Adrenal gland (tissue), 9 donors: ENCODE measurements at regions not wholly inside any gene's neighbourhood (a gene's known extent, or its start where the extent isn't known, plus 50 kb on each side); places are given as distances from the start of the nearest gene placed in this dataset.

ENCODE experiments used
- DNase-seq, 7 donors: peaks; one replicate each; pipeline ENCODE4 v3.0.0-alpha.2; 2019 to 2020
- H3K27ac ChIP-seq, 5 donors: fragments of 200-600 bp; sonication (generic) in 4 of 5; 1 replicate in 3 of 5; 2 replicates in 2 of 5; pipeline versions ENCODE4 v1.5.1 to v1.8.0; 2016 to 2020; ENCODE audit warnings: mild to moderate bottlenecking in 1 of 5
- H3K27me3 ChIP-seq: fragments of 200-600 bp; 2 replicates; pipeline ENCODE4 v1.8.0; 2021
- H3K36me3 ChIP-seq, 2 donors: fragments of 200-600 bp; replicated peaks in 1 of 2; 1 replicate in 1 of 2; 2 replicates in 1 of 2; pipeline versions ENCODE4 v1.5.1 to v1.8.0; 2018 to 2022
- H3K4me1 ChIP-seq, 2 donors: fragments of 200-600 bp; replicated peaks in 1 of 2; 1 replicate in 1 of 2; 2 replicates in 1 of 2; pipeline versions ENCODE4 v1.5.1 to v1.8.0; 2018 to 2021
- H3K4me3 ChIP-seq, 4 donors: fragments of 200-600 bp; sonication (generic) in 3 of 4; one replicate each; pipeline ENCODE4 v1.5.1; 2016 to 2018
- H3K9me3 ChIP-seq, 3 donors: fragments of 200-600 bp; sonication (generic) in 1 of 3; replicated peaks in 1 of 3; 1 replicate in 2 of 3; 2 replicates in 1 of 3; pipeline versions ENCODE4 v1.5.1 to v1.8.0; 2016 to 2021
- CTCF ChIP-seq, 6 experiments: fragments of 450-650 bp in 4 of 6; fragments of 200-600 bp in 2 of 6; sonication (generic) in 1 of 6; IDR thresholded peaks; 1 replicate in 5 of 6; 2 replicates in 1 of 6; pipeline versions ENCODE4 v1.5.1 to v1.8.0; 2016 to 2021; ENCODE audit warnings: antibody characterized with exemption in 6 of 6, mild to moderate bottlenecking in 2 of 6, moderate library complexity in 1 of 6
- POLR2A ChIP-seq, 2 donors: fragments of 450-650 bp; IDR thresholded peaks; one replicate each; pipeline ENCODE4 v1.6.1; 2017; ENCODE audit warnings: antibody characterized with exemption in 2 of 2, mild to moderate bottlenecking in 2 of 2, moderate library complexity in 1 of 2
- WGBS, 4 donors: extraction: QIAGEN DNeasy Blood & Tissue Kit in 2 of 4; methylation state at CpG; one replicate each; pipeline versions ENCODE4 v1.1.5 to v1.1.7; 2013 to 2017; 5-methylcytosine and 5-hydroxymethylcytosine counted together
- intact Hi-C, 2 donors: fragments of 100-400 bp; cut with DNase I; formaldehyde crosslinking; loops; one replicate each; pipeline versions ENCODE4 v1.14.1 to v1.15.0; 2022 to 2023
- donor health status: healthy with polysubstance abuse.
- donor health status: Bipolar disorder and iron deficiency.
- donor health status: DM: yes; HTN: yes; CAD: no.
- donor health status: DM: no; HTN: no; CAD: no.
- donor health status: DM: no; HTN: no; CAD: no.

- no peak for TF ChIP-seq POLR2A (IDR thresholded peaks at IDR 0.05)
- no peak for TF ChIP-seq CTCF (IDR thresholded peaks at IDR 0.05)
- no peaks in the 10 kb centered on the region for H3K36me3 ChIP-seq
- 68 to 82% (median 72%) methylated on average over 4 of the region's 4 CpGs for WGBS, 4 donors
- no peak for DNase-seq
- no peaks in the 10 kb centered on the region for H3K27me3 ChIP-seq
- H3K4me3 ChIP-seq, result no peak overlapping the region
- H3K4me1 ChIP-seq, result no peaks in the 10 kb centered on the region
- intact Hi-C loops, result no loop called here
- no peak overlapping the region for H3K27ac ChIP-seq
- no peaks in the 10 kb centered on the region for H3K9me3 ChIP-seq
Observed at GRCh38 chr6:87979737-87980136, 67.9 kb upstream of the SPACA1 start.

DNA sequence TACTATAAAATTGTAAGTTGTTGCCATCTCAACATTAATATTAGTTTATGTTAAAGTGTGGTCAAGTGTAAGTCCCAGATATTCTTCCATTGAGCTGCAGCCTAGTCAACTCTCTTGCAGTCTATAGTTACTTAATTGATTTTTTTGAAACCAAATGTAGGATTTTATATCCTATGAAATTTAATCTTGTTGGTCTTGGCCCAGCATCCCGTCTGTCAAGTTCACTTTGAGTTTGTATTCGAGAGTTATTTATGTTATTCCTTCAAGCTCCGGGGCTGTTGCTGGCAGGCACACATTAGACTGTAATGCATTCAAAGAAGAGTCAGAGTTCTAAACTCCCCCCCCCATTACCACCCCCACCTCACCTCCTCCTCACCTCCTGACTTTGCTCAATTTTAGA lies 71.0 kb upstream of the SPACA1 start:
- no peaks in the 10 kb centered on the region for H3K27me3 ChIP-seq
- no peaks in the 10 kb centered on the region for H3K4me1 ChIP-seq
- H3K9me3 ChIP-seq, result no peaks in the 10 kb centered on the region
- intact Hi-C loops, result no loop called here
- H3K4me3 ChIP-seq, result no peak overlapping the region
- H3K36me3 ChIP-seq, result no peaks in the 10 kb centered on the region
- DNase-seq, result no peak
- no peak overlapping the region for H3K27ac ChIP-seq
- 61 to 81% (median 62%) methylated on average over 3 of the region's 3 CpGs for WGBS, 4 donors
- TF ChIP-seq CTCF (IDR thresholded peaks at IDR 0.05) (no peak), POLR2A (IDR thresholded peaks at IDR 0.05) (no peak)

GRCh38 chr6:87975561-87975960 lies 72.1 kb upstream of the SPACA1 start:
- intact Hi-C loops, result no loop called here
- WGBS, 4 donors, result 76 to 92% (median 90%) methylated on average over 2 of the region's 2 CpGs
- Histone ChIP-seq H3K4me1 (no peaks in the 10 kb centered on the region), H3K9me3 (no peaks in the 10 kb centered on the region), H3K36me3 (no peaks in the 10 kb centered on the region), H3K4me3 (no peak overlapping the region), H3K27me3 (no peaks in the 10 kb centered on the region), H3K27ac (no peak overlapping the region)
- no peak for TF ChIP-seq CTCF (IDR thresholded peaks at IDR 0.05)
- no peak for TF ChIP-seq POLR2A (IDR thresholded peaks at IDR 0.05)
- no peak for DNase-seq

DNA sequence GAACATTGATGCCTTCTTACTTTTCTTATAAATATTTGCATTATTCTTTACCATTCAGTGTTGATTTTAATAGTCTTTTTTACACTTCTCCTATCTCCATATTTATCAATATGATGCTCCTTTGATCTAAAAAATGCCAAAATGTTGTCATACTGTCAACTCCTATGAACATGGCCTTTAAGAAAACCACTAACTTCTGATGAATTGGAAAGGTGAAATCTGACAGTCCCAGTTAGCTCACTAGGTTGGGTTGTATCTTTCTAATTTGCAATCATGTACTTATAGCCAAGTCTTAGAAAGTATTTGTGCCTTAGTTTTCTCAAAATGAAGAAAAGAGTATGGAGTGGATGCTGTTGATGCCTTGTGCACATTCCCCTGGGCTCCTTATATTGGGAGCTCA lies 75.4 kb upstream of the SPACA1 start:
- Histone ChIP-seq H3K27me3 (peaks cover 4% of the 10 kb centered on the region), H3K27ac (no peak overlapping the region), H3K9me3 (no peaks in the 10 kb centered on the region), H3K36me3 (no peaks in the 10 kb centered on the region), H3K4me3 (no peak overlapping the region), H3K4me1 (peaks cover 0 to 5% of the 10 kb centered on the region in 2 donors)
- intact Hi-C loops, result no loop called here
- no peak for DNase-seq
- TF ChIP-seq POLR2A (IDR thresholded peaks at IDR 0.05) (no peak), CTCF (IDR thresholded peaks at IDR 0.05) (no peak)
